Neuronal stem cell (in vitro differentiated cells): ENCODE measurements at regions not wholly inside any gene's neighbourhood (a gene's known extent, or its start where the extent isn't known, plus 50 kb on each side); places are given as distances from the start of the nearest gene placed in this dataset.

ENCODE experiments used
- DNase-seq: peaks from one replicate; pipeline ENCODE4 v3.0.0-alpha.2; 2013; ENCODE audit warnings: low spot score
- H2AFZ ChIP-seq: one replicate; pipeline ENCODE4 v1.6.1; 2013; ENCODE audit warnings: mild to moderate bottlenecking, low read length, inconsistent platforms
- H2AK5ac ChIP-seq: 2 replicates; pipeline ENCODE4 v1.6.1; 2013; ENCODE audit warnings: low read depth, mild to moderate bottlenecking, inconsistent platforms, low read length, moderate library complexity, mixed read lengths
- H2BK120ac ChIP-seq: 2 replicates; pipeline ENCODE4 v1.6.1; 2013; ENCODE audit warnings: low read depth, mild to moderate bottlenecking, inconsistent platforms, low read length, moderate library complexity, mixed read lengths
- H2BK12ac ChIP-seq: one replicate; pipeline ENCODE4 v1.6.1; 2013; ENCODE audit warnings: low read length, inconsistent platforms
- H2BK15ac ChIP-seq: 2 replicates; pipeline ENCODE4 v1.6.1; 2013; ENCODE audit warnings: mild to moderate bottlenecking, low read length, inconsistent platforms, mixed read lengths
- H2BK5ac ChIP-seq: one replicate; pipeline ENCODE4 v1.6.1; 2013; ENCODE audit warnings: inconsistent platforms, mild to moderate bottlenecking, low read length, moderate library complexity
- H3K14ac ChIP-seq: one replicate; pipeline ENCODE4 v1.6.1; 2013; ENCODE audit warnings: low read length, inconsistent platforms
- H3K18ac ChIP-seq: 2 replicates; pipeline ENCODE4 v1.6.1; 2013; ENCODE audit warnings: low read length, inconsistent platforms
- H3K23ac ChIP-seq: 2 replicates; pipeline ENCODE4 v1.6.1; 2013; ENCODE audit warnings: low read depth, mild to moderate bottlenecking, mixed read lengths, low read length, inconsistent platforms; ENCODE audit not compliant: poor library complexity
- H3K27ac ChIP-seq: replicated peaks from 3 replicates; pipeline ENCODE4 v1.5.1; 2013; ENCODE audit warnings: low read length, inconsistent platforms
- H3K27me3 ChIP-seq, 3 experiments: 2 replicates each; pipeline ENCODE4 v1.6.1; 2013; ENCODE audit warnings: low read length in 3 of 3, mild to moderate bottlenecking in 2 of 3, inconsistent platforms in 1 of 3, low read depth in 1 of 3, mixed read lengths in 1 of 3, moderate library complexity in 1 of 3; ENCODE audit not compliant: control insufficient read depth in 3 of 3, insufficient read depth in 3 of 3
- H3K36me3 ChIP-seq, 2 donors: replicated peaks in 1 of 2; 2 replicates each; pipeline ENCODE4 v1.6.1; 2013; ENCODE audit warnings: low read length in 2 of 2; ENCODE audit not compliant: control insufficient read depth in 2 of 2, insufficient read depth in 2 of 2
- H3K4ac ChIP-seq: 2 replicates; pipeline ENCODE4 v1.6.1; 2013; ENCODE audit warnings: inconsistent platforms, mild to moderate bottlenecking, low read length, moderate library complexity
- H3K4me1 ChIP-seq, 2 donors: 1 replicate in 1 of 2; 2 replicates in 1 of 2; pipeline ENCODE4 v1.6.1; 2013; ENCODE audit warnings: low read length in 2 of 2, low read depth in 1 of 2; ENCODE audit not compliant: control insufficient read depth in 2 of 2, insufficient read depth in 1 of 2
- H3K4me2 ChIP-seq: one replicate; pipeline ENCODE4 v1.6.1; 2013; ENCODE audit warnings: mild to moderate bottlenecking, low read length, inconsistent platforms; ENCODE audit not compliant: insufficient read depth, poor library complexity, severe bottlenecking
- H3K4me3 ChIP-seq, 2 donors: 2 replicates each; pipeline ENCODE4 v1.5.1; 2013; ENCODE audit warnings: low read length in 2 of 2, mild to moderate bottlenecking in 2 of 2, inconsistent platforms in 1 of 2, moderate library complexity in 1 of 2
- H3K79me1 ChIP-seq: one replicate; pipeline ENCODE4 v1.6.1; 2013; ENCODE audit warnings: low read depth, mild to moderate bottlenecking, inconsistent platforms, low read length, moderate library complexity
- H3K9ac ChIP-seq: one replicate; pipeline ENCODE4 v1.6.1; 2013; ENCODE audit warnings: mild to moderate bottlenecking, low read depth, low read length, inconsistent platforms; ENCODE audit not compliant: poor library complexity
- H3K9me3 ChIP-seq, 2 donors: replicated peaks in 1 of 2; 2 replicates each; pipeline versions ENCODE3 to v1.6.1; 2013; ENCODE audit warnings: low read length in 2 of 2, mild to moderate bottlenecking in 2 of 2, inconsistent platforms in 1 of 2, low read depth in 1 of 2, mixed read lengths in 1 of 2, moderate library complexity in 1 of 2; ENCODE audit not compliant: control insufficient read depth in 2 of 2, insufficient read depth in 1 of 2
- H4K8ac ChIP-seq: one replicate; pipeline ENCODE4 v1.6.1; 2013; ENCODE audit warnings: low read depth, mild to moderate bottlenecking, inconsistent platforms, low read length, moderate library complexity
- H4K91ac ChIP-seq: one replicate; pipeline ENCODE4 v1.6.1; 2013; ENCODE audit warnings: low read length, low read depth, mild to moderate bottlenecking, inconsistent platforms; ENCODE audit not compliant: poor library complexity
- WGBS, 2 donors: extraction: QIAGEN DNeasy Blood & Tissue Kit; methylation state at CpG; one replicate each; pipeline ENCODE4 v1.1.7; 2013; ENCODE audit warnings: missing lambda C conversion rate in 2 of 2, mixed read lengths in 1 of 2; ENCODE audit not compliant: insufficient read length in 2 of 2, insufficient replicate concordance in 1 of 2; ENCODE audit errors: extremely low coverage in 2 of 2; 5-methylcytosine and 5-hydroxymethylcytosine counted together

DNA sequence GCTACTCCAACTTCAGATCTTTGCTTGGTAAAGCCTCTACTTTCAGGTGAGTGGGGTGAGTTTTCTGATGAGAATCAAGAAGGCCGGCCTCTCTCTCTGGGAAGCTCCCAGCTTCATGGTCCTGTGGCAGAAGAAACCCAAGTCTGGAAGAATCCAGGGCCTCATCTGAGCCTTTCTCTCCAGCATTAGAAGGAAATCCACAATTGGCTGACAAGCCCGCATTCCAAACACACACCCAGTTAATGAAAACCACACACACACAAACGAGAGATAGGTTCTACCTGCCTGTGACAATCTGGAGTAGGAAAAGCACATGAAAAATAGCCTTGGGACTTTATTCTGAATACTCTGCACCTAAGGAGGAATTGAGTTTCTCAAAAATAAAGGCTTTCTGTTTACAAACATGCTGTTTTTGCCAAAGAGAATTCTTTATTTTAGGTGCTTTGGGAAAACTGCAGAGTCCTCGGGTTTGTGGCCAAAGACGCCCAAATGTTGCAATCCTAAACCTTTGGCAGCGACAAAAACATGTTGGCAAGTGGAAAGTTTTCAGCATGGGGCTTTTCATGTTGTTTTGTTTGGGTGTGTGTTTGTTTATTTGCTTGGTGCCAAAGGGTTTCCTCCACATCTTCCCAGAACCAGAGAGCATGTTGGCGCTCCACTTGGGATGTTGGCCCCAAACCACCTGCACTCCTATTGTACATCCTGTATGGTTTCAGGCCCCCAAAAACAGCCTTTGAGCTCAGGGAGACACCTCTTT is 216.2 kb downstream of the SETD4 start:
- no peak overlapping the region for H3K9ac ChIP-seq
- no CpG with 5 or more reads among the region's 7 CpGs for WGBS, 2 donors
- no peak overlapping the region for H3K23ac ChIP-seq

DNA sequence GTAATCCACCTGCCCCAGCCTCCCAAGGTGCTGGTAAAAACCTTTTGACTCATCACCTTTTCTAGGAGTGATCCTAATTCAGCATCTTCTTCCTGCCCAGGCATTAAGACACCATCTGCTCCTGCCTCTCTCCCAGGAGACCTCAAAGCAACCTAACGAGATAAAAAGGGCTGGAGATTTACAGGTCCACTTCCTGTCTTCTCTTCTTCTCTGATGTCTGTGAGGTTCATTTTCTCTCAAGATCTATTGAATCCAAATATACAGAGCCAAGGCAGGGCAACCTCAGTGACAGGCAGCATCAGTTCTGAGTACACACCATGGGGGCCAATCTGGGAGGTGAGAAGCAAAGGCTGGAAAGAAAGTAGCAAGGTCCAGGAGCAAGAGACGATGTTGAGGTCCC is 219.4 kb downstream of the SETD4 start:
- no peak overlapping the region for H3K27ac ChIP-seq
- H3K9ac ChIP-seq, result no peak overlapping the region
- no CpG with 5 or more reads among the region's 2 CpGs for WGBS, 2 donors
- H3K9me3 ChIP-seq, result no peaks in the 10 kb centered on the region
- H3K36me3 ChIP-seq, result no peaks in the 10 kb centered on the region
- no peak overlapping the region for H2BK15ac ChIP-seq
- no peak overlapping the region for H2BK120ac ChIP-seq
- no peak overlapping the region for H2AK5ac ChIP-seq
- no peaks in the 10 kb centered on the region for H3K79me1 ChIP-seq
- no peaks in the 10 kb centered on the region for H3K4me1 ChIP-seq
- DNase-seq, result no peak
- no peaks in the 10 kb centered on the region for H3K27me3 ChIP-seq
- no peak overlapping the region for H3K23ac ChIP-seq
- H3K4me3 ChIP-seq, result no peak overlapping the region
- H2BK12ac ChIP-seq, result no peak overlapping the region
- H4K8ac ChIP-seq, result no peak overlapping the region
- no peak overlapping the region for H3K14ac ChIP-seq
- H3K4ac ChIP-seq, result no peak overlapping the region
- no peak overlapping the region for H3K18ac ChIP-seq
- H2AFZ ChIP-seq, result no peak overlapping the region
- no peak overlapping the region for H4K91ac ChIP-seq
- H2BK5ac ChIP-seq, result no peak overlapping the region
- no peak overlapping the region for H3K4me2 ChIP-seq

More for the DNA sequence above, 216.2 kb downstream of the SETD4 start:
- H2AK5ac ChIP-seq, result no peak overlapping the region
- no peak overlapping the region for H3K18ac ChIP-seq
- no peaks in the 10 kb centered on the region for H3K9me3 ChIP-seq
- no peak overlapping the region for H2AFZ ChIP-seq
- no peaks in the 10 kb centered on the region for H3K4me1 ChIP-seq
- H3K14ac ChIP-seq, result no peak overlapping the region
- H3K4me3 ChIP-seq, result no peak overlapping the region
- DNase-seq, result no peak
- H2BK15ac ChIP-seq, result no peak overlapping the region
- no peak overlapping the region for H2BK12ac ChIP-seq
- H3K4me2 ChIP-seq, result no peak overlapping the region
- H4K8ac ChIP-seq, result no peak overlapping the region
- no peaks in the 10 kb centered on the region for H3K36me3 ChIP-seq
- no peaks in the 10 kb centered on the region for H3K79me1 ChIP-seq
- H4K91ac ChIP-seq, result no peak overlapping the region
- no peak overlapping the region for H2BK5ac ChIP-seq
- H3K4ac ChIP-seq, result no peak overlapping the region
- no peak overlapping the region for H3K27ac ChIP-seq
- no peak overlapping the region for H2BK120ac ChIP-seq
- H3K27me3 ChIP-seq, result no peaks in the 10 kb centered on the region

DNA sequence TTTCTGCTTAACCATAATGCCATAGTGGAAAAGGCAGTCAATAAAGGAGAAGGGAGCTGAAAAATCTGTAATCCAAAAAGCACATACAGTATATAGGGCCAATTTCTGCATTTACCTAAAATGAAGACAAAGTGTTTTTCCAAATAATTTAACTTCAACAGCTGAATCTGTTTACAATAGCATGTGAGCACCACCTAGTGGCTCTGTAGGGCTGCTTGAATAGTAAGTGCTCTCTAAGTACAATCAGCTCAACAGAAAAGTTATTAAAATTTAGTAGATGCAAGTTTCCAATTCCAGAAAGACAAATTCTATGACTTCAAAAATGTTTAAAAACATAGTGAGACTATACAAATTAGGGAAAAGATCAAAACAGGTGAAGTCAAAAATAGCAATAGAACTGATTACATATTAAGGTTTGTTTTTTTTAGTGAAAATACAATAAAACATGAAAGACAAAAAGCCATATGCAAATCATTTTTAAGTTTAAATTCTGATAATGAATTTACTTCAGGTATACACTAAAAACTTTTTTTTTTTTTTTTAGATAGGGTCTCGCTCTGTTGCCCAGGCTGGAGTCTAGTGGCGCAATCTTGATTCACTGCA is 220.0 kb downstream of the SETD4 start:
- Histone ChIP-seq H2BK15ac (no peak overlapping the region), H4K91ac (no peak overlapping the region), H2AFZ (no peak overlapping the region), H3K9ac (no peak overlapping the region), H3K4ac (no peak overlapping the region), H3K14ac (no peak overlapping the region), H3K4me1 (no peaks in the 10 kb centered on the region), H2BK5ac (no peak overlapping the region), H2AK5ac (no peak overlapping the region), H3K23ac (no peak overlapping the region), H3K27me3 (no peaks in the 10 kb centered on the region), H3K79me1 (no peaks in the 10 kb centered on the region), H3K4me2 (no peak overlapping the region), H2BK120ac (no peak overlapping the region), H3K18ac (no peak overlapping the region), H3K9me3 (no peaks in the 10 kb centered on the region), H3K27ac (no peak overlapping the region), H3K36me3 (no peaks in the 10 kb centered on the region), H4K8ac (no peak overlapping the region), H3K4me3 (no peak overlapping the region), H2BK12ac (no peak overlapping the region)
- DNase-seq, result peak; percentile 57
- WGBS, 2 donors, result no CpG with 5 or more reads among the region's 2 CpGs

DNA sequence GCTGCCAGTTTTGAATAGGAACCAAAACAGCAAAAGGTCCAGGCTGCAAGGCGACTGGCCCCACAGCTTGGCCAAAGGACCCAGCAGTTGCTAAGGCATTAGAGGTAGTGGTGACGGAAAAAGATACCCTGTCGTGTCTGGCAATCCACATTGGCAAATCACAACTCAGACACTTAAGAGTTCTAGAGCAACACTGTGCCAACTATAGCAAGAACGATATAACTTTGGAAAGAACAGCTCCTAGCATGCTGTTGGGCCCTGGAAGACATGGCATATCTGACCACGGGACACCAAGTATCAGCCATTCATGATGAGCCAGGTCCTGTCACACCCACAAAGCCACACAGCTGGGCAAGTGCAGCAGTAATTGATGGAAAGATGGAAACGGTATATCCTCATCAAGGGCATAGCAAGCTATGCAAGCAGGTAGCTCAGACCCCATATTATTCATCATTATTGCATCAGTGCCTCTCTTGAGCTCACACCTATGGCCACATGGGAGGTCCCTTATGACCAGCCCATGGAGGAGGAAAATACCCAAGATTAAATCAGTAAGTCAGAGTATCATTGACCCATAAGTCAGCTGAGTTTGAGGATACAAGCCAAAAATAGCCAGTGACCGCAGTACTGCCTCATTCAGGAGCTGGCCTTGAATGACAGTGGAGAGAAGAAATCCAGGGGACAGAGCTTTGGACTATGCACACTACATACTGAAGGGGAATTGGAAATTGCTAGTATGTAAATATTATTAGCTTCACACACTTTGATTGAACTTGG is 221.2 kb downstream of the SETD4 start:
- no peak overlapping the region for H2AFZ ChIP-seq
- no peak overlapping the region for H3K23ac ChIP-seq
- no peak overlapping the region for H3K4ac ChIP-seq
- H3K9ac ChIP-seq, result no peak overlapping the region
- H3K4me3 ChIP-seq, result no peak overlapping the region
- H3K36me3 ChIP-seq, result no peaks in the 10 kb centered on the region
- WGBS, 2 donors, result no CpG with 5 or more reads among the region's 7 CpGs
- DNase-seq, result no peak
- no peaks in the 10 kb centered on the region for H3K9me3 ChIP-seq
- no peak overlapping the region for H4K8ac ChIP-seq
- no peak overlapping the region for H3K18ac ChIP-seq
- no peak overlapping the region for H2AK5ac ChIP-seq
- H3K14ac ChIP-seq, result no peak overlapping the region
- H3K4me1 ChIP-seq, result no peaks in the 10 kb centered on the region
- H2BK15ac ChIP-seq, result no peak overlapping the region
- H2BK120ac ChIP-seq, result no peak overlapping the region
- no peaks in the 10 kb centered on the region for H3K79me1 ChIP-seq
- no peak overlapping the region for H3K4me2 ChIP-seq
- no peak overlapping the region for H2BK5ac ChIP-seq
- no peak overlapping the region for H2BK12ac ChIP-seq
- no peaks in the 10 kb centered on the region for H3K27me3 ChIP-seq
- no peak overlapping the region for H3K27ac ChIP-seq
- H4K91ac ChIP-seq, result no peak overlapping the region
